Liver (tissue), 3 donors: ENCODE measurements at regions not wholly inside any gene's neighbourhood (a gene's known extent, or its start where the extent isn't known, plus 50 kb on each side); places are given as distances from the start of the nearest gene placed in this dataset.

ENCODE experiments used
- EGR1 ChIP-seq, 2 donors: IDR thresholded peaks; 2 replicates each; pipeline ENCODE4 v1.6.1; 2016 to 2018; ENCODE audit warnings: antibody characterized with exemption in 2 of 2, low read depth in 2 of 2
- TF ChIP-seq, protein P1 (sequence below): IDR thresholded peaks from 2 replicates; pipeline ENCODE4 v1.6.1; 2016; ENCODE audit warnings: antibody characterized with exemption
- TF ChIP-seq, protein P2 (sequence below): fragments of 150-350 bp; IDR thresholded peaks from 2 replicates; pipeline ENCODE4 v1.5.1; 2017; ENCODE audit warnings: improper control_type of control experiment, low read depth, low read length; ENCODE audit not compliant: missing input control
- TF ChIP-seq, protein P3 (sequence below): IDR thresholded peaks from 2 replicates; pipeline ENCODE4 v1.6.1; 2016; ENCODE audit warnings: antibody characterized with exemption, mild to moderate bottlenecking
- donor health status: healthy.
- donor health status: healthy.

DNA sequence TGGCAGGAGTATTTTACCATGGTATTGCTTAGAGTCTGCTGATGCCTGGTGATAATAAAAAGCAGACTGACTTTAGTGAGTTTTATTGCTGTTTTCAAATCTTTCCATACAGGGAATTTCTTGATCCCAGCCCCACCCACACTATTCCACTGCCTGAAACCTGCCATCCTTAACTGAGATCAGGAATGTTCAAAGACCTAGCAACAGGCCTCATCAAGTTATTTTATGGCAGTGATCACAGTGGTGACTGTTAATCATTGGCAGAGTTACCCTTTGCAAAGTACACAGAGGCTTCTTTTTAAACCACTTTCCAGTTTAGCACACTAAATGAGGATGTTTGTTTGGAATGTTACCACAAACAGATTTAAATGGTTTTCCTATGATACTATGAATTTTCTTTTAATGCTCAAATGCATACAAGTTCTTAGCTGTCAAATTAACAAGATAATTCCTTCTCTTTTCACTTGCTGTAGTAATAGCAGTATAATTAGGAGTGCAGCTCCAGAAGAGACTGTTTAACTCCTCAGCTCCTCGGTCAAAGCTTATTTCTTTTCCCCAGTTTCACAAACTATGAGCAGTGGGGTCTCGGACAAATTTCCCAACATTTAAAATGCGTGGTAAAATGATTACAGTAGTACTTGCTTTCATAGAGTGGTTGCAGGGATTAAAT is 69.9 kb upstream of the USP25 start:
- TF ChIP-seq, protein P1, sequence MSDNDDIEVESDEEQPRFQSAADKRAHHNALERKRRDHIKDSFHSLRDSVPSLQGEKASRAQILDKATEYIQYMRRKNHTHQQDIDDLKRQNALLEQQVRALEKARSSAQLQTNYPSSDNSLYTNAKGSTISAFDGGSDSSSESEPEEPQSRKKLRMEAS = no peak
- TF ChIP-seq, protein P2, sequence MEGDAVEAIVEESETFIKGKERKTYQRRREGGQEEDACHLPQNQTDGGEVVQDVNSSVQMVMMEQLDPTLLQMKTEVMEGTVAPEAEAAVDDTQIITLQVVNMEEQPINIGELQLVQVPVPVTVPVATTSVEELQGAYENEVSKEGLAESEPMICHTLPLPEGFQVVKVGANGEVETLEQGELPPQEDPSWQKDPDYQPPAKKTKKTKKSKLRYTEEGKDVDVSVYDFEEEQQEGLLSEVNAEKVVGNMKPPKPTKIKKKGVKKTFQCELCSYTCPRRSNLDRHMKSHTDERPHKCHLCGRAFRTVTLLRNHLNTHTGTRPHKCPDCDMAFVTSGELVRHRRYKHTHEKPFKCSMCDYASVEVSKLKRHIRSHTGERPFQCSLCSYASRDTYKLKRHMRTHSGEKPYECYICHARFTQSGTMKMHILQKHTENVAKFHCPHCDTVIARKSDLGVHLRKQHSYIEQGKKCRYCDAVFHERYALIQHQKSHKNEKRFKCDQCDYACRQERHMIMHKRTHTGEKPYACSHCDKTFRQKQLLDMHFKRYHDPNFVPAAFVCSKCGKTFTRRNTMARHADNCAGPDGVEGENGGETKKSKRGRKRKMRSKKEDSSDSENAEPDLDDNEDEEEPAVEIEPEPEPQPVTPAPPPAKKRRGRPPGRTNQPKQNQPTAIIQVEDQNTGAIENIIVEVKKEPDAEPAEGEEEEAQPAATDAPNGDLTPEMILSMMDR = no peak
- TF ChIP-seq, protein P3, sequence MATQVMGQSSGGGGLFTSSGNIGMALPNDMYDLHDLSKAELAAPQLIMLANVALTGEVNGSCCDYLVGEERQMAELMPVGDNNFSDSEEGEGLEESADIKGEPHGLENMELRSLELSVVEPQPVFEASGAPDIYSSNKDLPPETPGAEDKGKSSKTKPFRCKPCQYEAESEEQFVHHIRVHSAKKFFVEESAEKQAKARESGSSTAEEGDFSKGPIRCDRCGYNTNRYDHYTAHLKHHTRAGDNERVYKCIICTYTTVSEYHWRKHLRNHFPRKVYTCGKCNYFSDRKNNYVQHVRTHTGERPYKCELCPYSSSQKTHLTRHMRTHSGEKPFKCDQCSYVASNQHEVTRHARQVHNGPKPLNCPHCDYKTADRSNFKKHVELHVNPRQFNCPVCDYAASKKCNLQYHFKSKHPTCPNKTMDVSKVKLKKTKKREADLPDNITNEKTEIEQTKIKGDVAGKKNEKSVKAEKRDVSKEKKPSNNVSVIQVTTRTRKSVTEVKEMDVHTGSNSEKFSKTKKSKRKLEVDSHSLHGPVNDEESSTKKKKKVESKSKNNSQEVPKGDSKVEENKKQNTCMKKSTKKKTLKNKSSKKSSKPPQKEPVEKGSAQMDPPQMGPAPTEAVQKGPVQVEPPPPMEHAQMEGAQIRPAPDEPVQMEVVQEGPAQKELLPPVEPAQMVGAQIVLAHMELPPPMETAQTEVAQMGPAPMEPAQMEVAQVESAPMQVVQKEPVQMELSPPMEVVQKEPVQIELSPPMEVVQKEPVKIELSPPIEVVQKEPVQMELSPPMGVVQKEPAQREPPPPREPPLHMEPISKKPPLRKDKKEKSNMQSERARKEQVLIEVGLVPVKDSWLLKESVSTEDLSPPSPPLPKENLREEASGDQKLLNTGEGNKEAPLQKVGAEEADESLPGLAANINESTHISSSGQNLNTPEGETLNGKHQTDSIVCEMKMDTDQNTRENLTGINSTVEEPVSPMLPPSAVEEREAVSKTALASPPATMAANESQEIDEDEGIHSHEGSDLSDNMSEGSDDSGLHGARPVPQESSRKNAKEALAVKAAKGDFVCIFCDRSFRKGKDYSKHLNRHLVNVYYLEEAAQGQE = peak; percentile 57
- TF ChIP-seq EGR1 (IDR thresholded peaks at IDR 0.05; ENCODE audit: low read depth in 2 of 2) = no peak
